ENCODE measurements at regions not wholly inside any gene's neighbourhood (a gene's known extent, or its start where the extent isn't known, plus 50 kb on each side); places are given as distances from the start of the nearest gene placed in this dataset.
A peak's percentile ranks its signal among the peaks of the same experiment; 100 is the strongest.

GRCh38 chr9:90428517-90428916 is 214.1 kb downstream of the DIRAS2 start:
- no peak overlapping the region for H3K27ac ChIP-seq (ENCODE audit: control insufficient read depth, insufficient read depth, low read length)
- H2AFZ ChIP-seq (ENCODE audit: control insufficient read depth, low read length): no peak overlapping the region
- no peaks in the 10 kb centered on the region for H3K9me1 ChIP-seq (ENCODE audit: control insufficient read depth, extremely low read depth, insufficient read depth, low read length)
- DNase-seq (ENCODE audit: low read depth, low spot score) (no peak), FAIRE-seq (no peak)
- no peaks in the 10 kb centered on the region for H4K20me1 ChIP-seq (ENCODE audit: control insufficient read depth, extremely low read depth, insufficient read depth, low read length)
- dilution Hi-C loops (cut with MboI; ENCODE audit: extremely low pct_ligation_motif_present, low sequenced_read_pairs): no loop called here
- H3K4me2 ChIP-seq (ENCODE audit: control insufficient read depth, extremely low read depth, insufficient read depth, low read depth, low read length): no peak overlapping the region
- no peaks in the 10 kb centered on the region for H3K36me3 ChIP-seq (ENCODE audit: control insufficient read depth in 2 of 2, extremely low read depth in 1 of 2, insufficient read depth in 2 of 2, low read length in 2 of 2)
- H3K27me3 ChIP-seq (ENCODE audit: control insufficient read depth, extremely low read depth, insufficient read depth, low read length): no peaks in the 10 kb centered on the region
- H3K9ac ChIP-seq (ENCODE audit: control insufficient read depth, extremely low read depth, insufficient read depth, low read length): no peak overlapping the region
- H3K4me3 ChIP-seq (ENCODE audit: control insufficient read depth in 2 of 3, extremely low read depth in 1 of 3, insufficient read depth in 2 of 3, low read depth in 1 of 3, low read length in 3 of 3): no peak overlapping the region
- H3K79me2 ChIP-seq (ENCODE audit: control insufficient read depth, insufficient read depth, low read length): no peaks in the 10 kb centered on the region
- peaks cover 6% of the 10 kb centered on the region for H3K4me1 ChIP-seq (ENCODE audit: control insufficient read depth, extremely low read depth, insufficient read depth, low read length)
- H3K9me3 ChIP-seq (ENCODE audit: control insufficient read depth, low read depth, low read length): no peaks in the 10 kb centered on the region
- TF ChIP-seq EZH2 (IDR thresholded peaks at IDR 0.05; ENCODE audit: low read length) (no peak), CTCF (optimal IDR thresholded peaks at IDR 0.05 in 1 of 3, IDR thresholded peaks at IDR 0.05 in 1 of 3, conservative IDR thresholded peaks at IDR 0.05 in 1 of 3; ENCODE audit: extremely low read depth in 1 of 3, insufficient read depth in 2 of 3, low read length in 3 of 3) (no peak)

GRCh38 chr9:90432951-90433350 is 209.7 kb downstream of the DIRAS2 start:
- TF ChIP-seq EZH2 (IDR thresholded peaks at IDR 0.05; ENCODE audit: low read length) (no peak), CTCF (optimal IDR thresholded peaks at IDR 0.05 in 1 of 3, IDR thresholded peaks at IDR 0.05 in 1 of 3, conservative IDR thresholded peaks at IDR 0.05 in 1 of 3; ENCODE audit: extremely low read depth in 1 of 3, insufficient read depth in 2 of 3, low read length in 3 of 3) (peak in 1 of 3 experiments; percentile 14)
- peaks cover 8% of the 10 kb centered on the region for H3K4me1 ChIP-seq (ENCODE audit: control insufficient read depth, extremely low read depth, insufficient read depth, low read length)
- peak overlapping the region; percentile 83 for H2AFZ ChIP-seq (ENCODE audit: control insufficient read depth, low read length)
- H3K27me3 ChIP-seq (ENCODE audit: control insufficient read depth, extremely low read depth, insufficient read depth, low read length): no peaks in the 10 kb centered on the region
- H3K36me3 ChIP-seq (ENCODE audit: control insufficient read depth in 2 of 2, extremely low read depth in 1 of 2, insufficient read depth in 2 of 2, low read length in 2 of 2): no peaks in the 10 kb centered on the region
- H3K9me3 ChIP-seq (ENCODE audit: control insufficient read depth, low read depth, low read length): no peaks in the 10 kb centered on the region
- peak overlapping the region; percentile 40 for H3K9ac ChIP-seq (ENCODE audit: control insufficient read depth, extremely low read depth, insufficient read depth, low read length)
- no peaks in the 10 kb centered on the region for H3K9me1 ChIP-seq (ENCODE audit: control insufficient read depth, extremely low read depth, insufficient read depth, low read length)
- no peaks in the 10 kb centered on the region for H3K79me2 ChIP-seq (ENCODE audit: control insufficient read depth, insufficient read depth, low read length)
- dilution Hi-C loops (cut with MboI; ENCODE audit: extremely low pct_ligation_motif_present, low sequenced_read_pairs): no loop called here
- peak overlapping the region; percentile 69 for H3K4me2 ChIP-seq (ENCODE audit: control insufficient read depth, extremely low read depth, insufficient read depth, low read depth, low read length)
- peak overlapping the region in 2 of 3 experiments; percentile 6 to 29 for H3K4me3 ChIP-seq (ENCODE audit: control insufficient read depth in 2 of 3, extremely low read depth in 1 of 3, insufficient read depth in 2 of 3, low read depth in 1 of 3, low read length in 3 of 3)
- H4K20me1 ChIP-seq (ENCODE audit: control insufficient read depth, extremely low read depth, insufficient read depth, low read length): no peaks in the 10 kb centered on the region
- FAIRE-seq: peak; percentile 64
- H3K27ac ChIP-seq (ENCODE audit: control insufficient read depth, insufficient read depth, low read length): no peak overlapping the region
- DNase-seq (ENCODE audit: low read depth, low spot score): no peak

All from keratinocyte (primary cell).